OCI-LY7 (cell line): ENCODE measurements at regions not wholly inside any gene's neighbourhood (a gene's known extent, or its start where the extent isn't known, plus 50 kb on each side); places are given as distances from the start of the nearest gene placed in this dataset.

ENCODE experiments used
- BruUV-seq: library from RNA; stranded (reverse); fragments of 400-500 nt; replicated peaks from 2 replicates; lab custom pipeline; 2021; lab: Mats Ljungman, UMichigan
- CTCF ChIA-PET: fragments of 300-600 bp; sonication (Branson Sonifier 250); formaldehyde crosslinking; loops from one replicate; lab custom pipeline; 2022; ENCODE audit warnings: antibody characterized with exemption; ENCODE audit not compliant: unreplicated experiment; lab: Charles Lee
- POLR2A ChIA-PET: fragments of 300-600 bp; sonication (Branson Sonifier 250); formaldehyde crosslinking; loops from one replicate; lab custom pipeline; 2022; ENCODE audit warnings: antibody characterized with exemption; lab: Charles Lee
- DNase-seq: peaks from one replicate; pipeline ENCODE4 v3.0.0-alpha.2; 2015; ENCODE audit warnings: low spot score
- H2AFZ ChIP-seq: fragments of 200-600 bp; sonication (generic), shearing (Covaris generic); 2 replicates; pipeline ENCODE4 v1.6.1; 2014; ENCODE audit warnings: mild to moderate bottlenecking, antibody characterized with exemption, low read length, moderate library complexity
- H3K27ac ChIP-seq: fragments of 200-600 bp; sonication (generic); 2 replicates; pipeline ENCODE4 v1.5.1; 2014; ENCODE audit warnings: mixed run types, low read depth, mild to moderate bottlenecking, moderate library complexity, low read length, inconsistent platforms; ENCODE audit not compliant: poor library complexity, severe bottlenecking
- H3K36me3 ChIP-seq: fragments of 200-600 bp; sonication (generic); 2 replicates; pipeline ENCODE4 v1.6.1; 2014; ENCODE audit warnings: mild to moderate bottlenecking, antibody characterized with exemption, low read length, moderate library complexity, mixed read lengths; ENCODE audit not compliant: insufficient read depth
- H3K4me1 ChIP-seq: fragments of 200-600 bp; sonication (generic); 2 replicates; pipeline ENCODE4 v1.5.1; 2014; ENCODE audit warnings: mild to moderate bottlenecking, low read length; ENCODE audit not compliant: insufficient read depth, poor library complexity, severe bottlenecking
- H3K4me2 ChIP-seq: fragments of 200-600 bp; sonication (generic); 2 replicates; pipeline ENCODE4 v1.6.1; 2014; ENCODE audit warnings: mild to moderate bottlenecking, low read length
- H3K4me3 ChIP-seq: fragments of 200-600 bp; sonication (generic); 2 replicates; pipeline ENCODE4 v1.5.1; 2014; ENCODE audit warnings: mild to moderate bottlenecking, low read depth, low read length; ENCODE audit not compliant: poor library complexity, severe bottlenecking
- H3K79me2 ChIP-seq: fragments of 200-600 bp; sonication (generic); 2 replicates; pipeline ENCODE4 v1.6.1; 2016; ENCODE audit warnings: low read depth, mild to moderate bottlenecking, low read length, moderate library complexity, mixed read lengths; ENCODE audit not compliant: insufficient read depth
- H3K9me2 ChIP-seq: fragments of 200-600 bp; sonication (generic); 2 replicates; pipeline ENCODE4 v1.6.1; 2016; ENCODE audit warnings: mild to moderate bottlenecking, low read length, mixed read lengths; ENCODE audit not compliant: insufficient read depth
- H3K9me3 ChIP-seq: fragments of 200-600 bp; sonication (generic); 2 replicates; pipeline ENCODE4 v1.6.1; 2014; ENCODE audit warnings: mild to moderate bottlenecking, mixed run types, low read length, mixed read lengths
- H4K20me1 ChIP-seq: fragments of 200-600 bp; sonication (generic); 2 replicates; pipeline ENCODE4 v1.6.1; 2014; ENCODE audit warnings: mild to moderate bottlenecking, antibody characterized with exemption, low read length, moderate library complexity, mixed read lengths; ENCODE audit not compliant: insufficient read depth
- EZH2phosphoT487 ChIP-seq: fragments of 200-600 bp; sonication (generic); IDR thresholded peaks from 2 replicates; pipeline ENCODE4 v1.6.1; 2018; ENCODE audit warnings: low read depth, borderline replicate concordance, mild to moderate bottlenecking, mixed run types, antibody characterized with exemption, low read length, moderate library complexity, mixed read lengths
- intact Hi-C: fragments of 100-400 bp; cut with micrococcal nuclease; formaldehyde crosslinking; loops from one replicate; pipeline ENCODE4 v1.10.0; 2022; ENCODE audit not compliant: unreplicated experiment
- TF ChIP-seq, protein P1 (sequence below): fragments of 200-600 bp; sonication (generic); conservative IDR thresholded peaks from 2 replicates; pipeline ENCODE4 v1.5.1; 2014; ENCODE audit warnings: mild to moderate bottlenecking, antibody characterized with exemption, low read length, moderate library complexity, mixed read lengths

DNA sequence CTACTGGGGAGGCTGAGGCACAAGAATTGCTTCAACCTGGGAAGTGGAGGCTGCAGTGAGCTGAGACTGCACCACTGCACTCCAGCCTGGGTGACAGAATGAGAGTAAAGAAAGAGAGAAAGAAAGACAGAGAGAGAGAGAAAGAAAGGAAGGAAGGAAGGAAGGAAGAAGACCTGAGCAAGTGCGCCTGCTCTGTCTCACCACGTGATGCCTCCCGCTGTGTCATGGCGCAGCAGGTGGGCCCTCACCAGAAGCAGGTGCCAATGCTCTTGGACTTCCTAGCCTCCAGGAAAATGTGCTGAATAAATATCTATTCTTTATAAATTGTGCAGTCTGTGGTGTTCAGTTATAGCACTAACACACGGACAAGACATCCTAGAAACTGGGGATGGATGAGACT lies 270.0 kb downstream of the CYP26B1 start:
- CTCF ChIA-PET: no interaction called here
- POLR2A ChIA-PET: interaction anchor here (0.6 kb wide), 1 partner anchor 1411 kb away, joined by 3 read pairs; no protein-coding TSS in a partner anchor
- Histone ChIP-seq H3K4me1 (no peaks in the 10 kb centered on the region), H3K36me3 (no peaks in the 10 kb centered on the region), H3K9me3 (no peaks in the 10 kb centered on the region), H3K4me3 (no peak overlapping the region), H3K27ac (no peak overlapping the region), H4K20me1 (no peaks in the 10 kb centered on the region), H3K79me2 (no peaks in the 10 kb centered on the region), H3K4me2 (no peak overlapping the region), H3K9me2 (no peaks in the 10 kb centered on the region), H2AFZ (no peak overlapping the region)
- no peak for TF ChIP-seq EZH2phosphoT487
- TF ChIP-seq, protein P1, sequence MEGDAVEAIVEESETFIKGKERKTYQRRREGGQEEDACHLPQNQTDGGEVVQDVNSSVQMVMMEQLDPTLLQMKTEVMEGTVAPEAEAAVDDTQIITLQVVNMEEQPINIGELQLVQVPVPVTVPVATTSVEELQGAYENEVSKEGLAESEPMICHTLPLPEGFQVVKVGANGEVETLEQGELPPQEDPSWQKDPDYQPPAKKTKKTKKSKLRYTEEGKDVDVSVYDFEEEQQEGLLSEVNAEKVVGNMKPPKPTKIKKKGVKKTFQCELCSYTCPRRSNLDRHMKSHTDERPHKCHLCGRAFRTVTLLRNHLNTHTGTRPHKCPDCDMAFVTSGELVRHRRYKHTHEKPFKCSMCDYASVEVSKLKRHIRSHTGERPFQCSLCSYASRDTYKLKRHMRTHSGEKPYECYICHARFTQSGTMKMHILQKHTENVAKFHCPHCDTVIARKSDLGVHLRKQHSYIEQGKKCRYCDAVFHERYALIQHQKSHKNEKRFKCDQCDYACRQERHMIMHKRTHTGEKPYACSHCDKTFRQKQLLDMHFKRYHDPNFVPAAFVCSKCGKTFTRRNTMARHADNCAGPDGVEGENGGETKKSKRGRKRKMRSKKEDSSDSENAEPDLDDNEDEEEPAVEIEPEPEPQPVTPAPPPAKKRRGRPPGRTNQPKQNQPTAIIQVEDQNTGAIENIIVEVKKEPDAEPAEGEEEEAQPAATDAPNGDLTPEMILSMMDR: no peak
- no peak for DNase-seq
- intact Hi-C loops: no loop called here
- BruUV-seq: no TSS peak

DNA sequence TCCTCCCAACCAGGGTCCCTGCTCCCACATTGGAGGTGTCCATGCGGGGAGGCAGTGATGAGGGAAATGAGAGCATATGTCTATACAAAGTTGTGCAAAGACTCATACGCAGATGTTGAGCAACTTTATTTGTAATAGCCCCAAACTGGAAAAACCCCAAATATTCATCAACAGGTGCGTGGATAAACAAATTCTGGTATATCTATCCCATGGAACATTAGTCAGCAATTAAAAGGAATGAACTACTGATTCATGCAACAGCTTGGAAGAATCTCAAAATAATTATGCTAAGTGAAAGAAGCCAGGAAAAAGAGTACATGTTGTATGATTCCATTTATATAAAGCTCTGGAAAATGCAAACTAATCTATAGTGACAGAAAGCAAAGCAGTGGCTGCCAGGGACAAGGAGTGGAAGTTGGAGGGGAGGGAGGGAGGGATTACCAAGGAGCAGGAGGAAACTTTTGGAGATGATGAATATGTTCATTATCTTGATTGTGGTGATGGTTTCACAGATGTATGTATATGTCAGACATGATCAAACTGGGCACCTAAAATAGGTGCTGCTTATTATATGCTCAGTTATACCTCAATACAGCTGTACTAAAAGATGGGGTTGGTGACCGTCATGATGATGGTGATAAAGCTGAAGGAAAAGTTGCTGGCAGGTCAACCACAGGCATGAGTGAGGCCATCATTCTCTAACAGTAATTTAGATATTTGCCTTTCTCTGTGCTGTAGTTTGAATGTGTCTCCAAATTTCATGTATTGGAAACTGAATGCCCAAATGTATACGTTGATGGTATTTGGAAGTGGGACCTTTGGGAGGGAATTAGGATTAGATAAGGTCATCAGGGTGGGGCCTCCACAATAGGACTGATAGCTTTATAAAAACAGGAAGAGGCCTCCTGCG lies 270.9 kb downstream of the CYP26B1 start:
- ChIA-PET POLR2A (interaction anchor here (0.6 kb wide), 2 partner anchors 559 to 1410 kb away, joined by 3 read pairs; no protein-coding TSS in a partner anchor), CTCF (interaction anchor here (0.9 kb wide), 1 partner anchor 10 kb away, joined by 3 read pairs; no protein-coding TSS in a partner anchor)
- H3K9me2 ChIP-seq: no peaks in the 10 kb centered on the region
- no peaks in the 10 kb centered on the region for H3K36me3 ChIP-seq
- no peak overlapping the region for H3K4me3 ChIP-seq
- H2AFZ ChIP-seq: no peak overlapping the region
- H3K9me3 ChIP-seq: no peaks in the 10 kb centered on the region
- H3K4me1 ChIP-seq: no peaks in the 10 kb centered on the region
- BruUV-seq: no TSS peak
- no peak for TF ChIP-seq EZH2phosphoT487
- TF ChIP-seq, protein P1: no peak
- no peak overlapping the region for H3K27ac ChIP-seq
- no peaks in the 10 kb centered on the region for H4K20me1 ChIP-seq
- H3K4me2 ChIP-seq: no peak overlapping the region
- intact Hi-C loops: no loop called here
- H3K79me2 ChIP-seq: no peaks in the 10 kb centered on the region
- DNase-seq: no peak

DNA sequence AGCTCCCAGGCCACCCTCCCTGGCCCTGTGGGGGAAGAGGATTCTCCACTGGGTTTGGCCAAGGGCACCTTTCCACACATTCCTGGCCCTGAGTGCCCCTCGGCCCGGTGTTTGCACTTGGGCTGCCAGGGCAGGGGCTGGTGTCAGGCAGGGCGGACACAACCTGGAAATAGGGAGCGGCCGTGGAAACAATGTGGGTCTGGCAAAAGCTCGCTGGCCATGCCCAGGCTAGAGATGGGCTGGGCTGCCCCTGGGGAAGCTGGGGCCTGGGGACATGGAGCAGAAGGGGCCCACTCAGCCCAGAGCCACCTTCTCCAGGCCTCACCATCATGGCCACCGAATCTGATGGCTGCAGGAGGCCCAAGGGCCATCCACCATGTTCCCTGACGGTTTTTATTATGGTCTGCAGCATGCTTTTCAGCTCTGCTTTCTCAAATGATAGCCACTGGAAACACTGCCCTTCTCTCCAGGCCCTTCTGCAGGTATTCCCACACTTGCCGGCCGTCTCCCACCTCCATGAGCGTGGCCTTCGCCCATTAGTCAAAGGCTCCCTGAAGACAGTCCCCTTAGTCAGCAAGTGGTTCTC lies 275.1 kb downstream of the CYP26B1 start:
- TF ChIP-seq, protein P1: no peak
- no peak for TF ChIP-seq EZH2phosphoT487
- BruUV-seq: no TSS peak
- POLR2A ChIA-PET: no interaction called here
- Histone ChIP-seq H2AFZ (no peak overlapping the region), H3K9me2 (no peaks in the 10 kb centered on the region), H3K79me2 (no peaks in the 10 kb centered on the region), H3K36me3 (no peaks in the 10 kb centered on the region), H3K27ac (no peak overlapping the region), H3K4me2 (no peak overlapping the region), H4K20me1 (no peaks in the 10 kb centered on the region), H3K9me3 (no peaks in the 10 kb centered on the region), H3K4me3 (no peak overlapping the region), H3K4me1 (no peaks in the 10 kb centered on the region)
- no peak for DNase-seq
- intact Hi-C loops: no loop called here
- CTCF ChIA-PET: no interaction called here
